Colonic mucosa (tissue), 4 donors: ENCODE measurements at regions not wholly inside any gene's neighbourhood (a gene's known extent, or its start where the extent isn't known, plus 50 kb on each side); places are given as distances from the start of the nearest gene placed in this dataset.

ENCODE experiments used
- DNase-seq: peaks from one replicate; pipeline ENCODE4 v3.0.0-alpha.2; 2020
- H3K27ac ChIP-seq: fragments of 200-600 bp; one replicate; pipeline ENCODE4 v1.8.0; 2021
- H3K27me3 ChIP-seq: fragments of 200-600 bp; one replicate; pipeline ENCODE4 v1.8.0; 2021
- H3K36me3 ChIP-seq: fragments of 200-600 bp; one replicate; pipeline ENCODE4 v1.8.0; 2021
- H3K4me1 ChIP-seq: fragments of 200-600 bp; one replicate; pipeline ENCODE4 v1.8.0; 2021; ENCODE audit warnings: mild to moderate bottlenecking
- H3K4me3 ChIP-seq: fragments of 200-600 bp; one replicate; pipeline ENCODE4 v1.8.0; 2021
- H3K9ac ChIP-seq, 2 donors: one replicate each; pipeline ENCODE4 v1.7.0; 2013; ENCODE audit warnings: control low read depth in 2 of 2, low read depth in 2 of 2, low read length in 2 of 2
- H3K9me3 ChIP-seq: fragments of 200-600 bp; one replicate; pipeline ENCODE4 v1.8.0; 2021
- intact Hi-C: fragments of 100-400 bp; cut with DNase I; formaldehyde crosslinking; loops from one replicate; pipeline ENCODE4 v1.14.1; 2022
- TF ChIP-seq, protein P1 (sequence below): fragments of 200-600 bp; IDR thresholded peaks from one replicate; pipeline ENCODE4 v1.8.0; 2022; ENCODE audit warnings: antibody characterized with exemption, mild to moderate bottlenecking
- donor health status: healthy.
- donor health status: DM: no; HTN: no; CAD: no.
- donor health status: DM: no; HTN: no; CAD: no.

DNA sequence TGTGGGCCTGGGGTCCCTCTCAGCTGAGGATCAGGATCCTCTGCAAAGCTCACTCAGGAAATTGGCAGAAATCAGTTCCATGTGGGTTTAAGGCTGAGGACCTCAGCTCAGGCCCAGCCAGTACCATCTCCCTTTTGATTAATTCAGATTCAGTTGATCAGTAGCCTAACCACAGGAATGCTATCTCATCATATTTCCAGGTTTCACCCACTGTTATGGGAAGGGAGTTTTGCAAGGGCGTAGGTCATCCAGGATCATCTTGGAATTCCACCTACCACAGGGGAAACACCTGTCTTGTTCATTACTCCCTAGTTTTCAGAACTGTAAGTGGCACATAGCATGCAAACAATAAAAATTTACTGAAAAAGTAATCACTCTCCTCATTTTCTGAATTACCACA is 399.5 kb upstream of the CNTN3 start:
- H3K27me3 ChIP-seq, result no peaks in the 10 kb centered on the region
- H3K4me1 ChIP-seq, result no peaks in the 10 kb centered on the region
- intact Hi-C loops, result no loop called here
- TF ChIP-seq, protein P1, sequence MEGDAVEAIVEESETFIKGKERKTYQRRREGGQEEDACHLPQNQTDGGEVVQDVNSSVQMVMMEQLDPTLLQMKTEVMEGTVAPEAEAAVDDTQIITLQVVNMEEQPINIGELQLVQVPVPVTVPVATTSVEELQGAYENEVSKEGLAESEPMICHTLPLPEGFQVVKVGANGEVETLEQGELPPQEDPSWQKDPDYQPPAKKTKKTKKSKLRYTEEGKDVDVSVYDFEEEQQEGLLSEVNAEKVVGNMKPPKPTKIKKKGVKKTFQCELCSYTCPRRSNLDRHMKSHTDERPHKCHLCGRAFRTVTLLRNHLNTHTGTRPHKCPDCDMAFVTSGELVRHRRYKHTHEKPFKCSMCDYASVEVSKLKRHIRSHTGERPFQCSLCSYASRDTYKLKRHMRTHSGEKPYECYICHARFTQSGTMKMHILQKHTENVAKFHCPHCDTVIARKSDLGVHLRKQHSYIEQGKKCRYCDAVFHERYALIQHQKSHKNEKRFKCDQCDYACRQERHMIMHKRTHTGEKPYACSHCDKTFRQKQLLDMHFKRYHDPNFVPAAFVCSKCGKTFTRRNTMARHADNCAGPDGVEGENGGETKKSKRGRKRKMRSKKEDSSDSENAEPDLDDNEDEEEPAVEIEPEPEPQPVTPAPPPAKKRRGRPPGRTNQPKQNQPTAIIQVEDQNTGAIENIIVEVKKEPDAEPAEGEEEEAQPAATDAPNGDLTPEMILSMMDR, result no peak
- H3K9ac ChIP-seq, result no peak overlapping the region
- H3K9me3 ChIP-seq, result no peaks in the 10 kb centered on the region
- H3K4me3 ChIP-seq, result no peak overlapping the region
- DNase-seq, result no peak
- H3K36me3 ChIP-seq, result no peaks in the 10 kb centered on the region
- no peak overlapping the region for H3K27ac ChIP-seq

DNA sequence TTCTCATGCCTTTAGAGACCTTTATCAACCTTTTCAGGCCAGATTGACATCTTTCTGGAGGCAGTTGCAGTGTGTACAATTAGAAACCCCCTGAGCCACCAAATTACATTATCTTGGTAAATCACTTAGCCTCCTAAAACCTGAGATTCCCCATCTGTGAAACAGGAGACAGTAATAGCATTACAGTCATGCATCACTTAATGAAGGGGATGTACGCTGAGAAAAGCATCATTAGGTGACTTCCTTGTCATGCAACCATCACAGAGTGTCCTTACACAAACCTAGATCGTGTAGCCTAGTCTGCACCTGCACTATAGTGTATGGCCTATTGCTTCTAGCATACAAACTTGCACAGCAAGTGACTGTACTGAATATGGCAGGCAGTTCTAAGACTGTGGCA is 400.8 kb upstream of the CNTN3 start:
- no peaks in the 10 kb centered on the region for H3K27me3 ChIP-seq
- H3K36me3 ChIP-seq, result no peaks in the 10 kb centered on the region
- no peaks in the 10 kb centered on the region for H3K4me1 ChIP-seq
- TF ChIP-seq, protein P1, result no peak
- no peak overlapping the region for H3K4me3 ChIP-seq
- H3K9me3 ChIP-seq, result no peaks in the 10 kb centered on the region
- no peak for DNase-seq
- no peak overlapping the region for H3K9ac ChIP-seq
- intact Hi-C loops, result no loop called here
- H3K27ac ChIP-seq, result no peak overlapping the region

DNA sequence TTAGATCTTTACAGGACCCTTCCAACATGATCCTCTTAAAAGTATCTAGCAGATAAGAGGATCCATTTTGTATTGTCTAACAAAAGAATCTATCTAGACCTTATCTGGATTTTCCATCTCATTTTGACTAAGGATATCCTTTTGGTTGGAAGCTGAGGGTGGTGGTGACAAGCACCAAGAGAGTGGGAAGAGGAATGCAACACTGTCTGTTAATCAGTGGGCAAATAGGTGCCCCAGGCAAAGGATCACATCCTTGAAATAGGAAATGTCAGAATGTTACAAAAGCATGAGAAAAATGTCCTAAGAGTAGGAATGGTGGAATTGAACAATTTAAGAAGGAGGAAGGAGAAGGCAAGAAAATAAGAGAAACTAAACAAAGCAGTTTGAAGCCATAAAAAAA is 420.7 kb upstream of the CNTN3 start:
- Histone ChIP-seq H3K4me3 (no peak overlapping the region), H3K9me3 (no peaks in the 10 kb centered on the region), H3K27ac (no peak overlapping the region), H3K36me3 (no peaks in the 10 kb centered on the region), H3K27me3 (no peaks in the 10 kb centered on the region), H3K9ac (no peak overlapping the region), H3K4me1 (no peaks in the 10 kb centered on the region)
- no peak for DNase-seq
- TF ChIP-seq, protein P1, result no peak
- intact Hi-C loops, result no loop called here

DNA sequence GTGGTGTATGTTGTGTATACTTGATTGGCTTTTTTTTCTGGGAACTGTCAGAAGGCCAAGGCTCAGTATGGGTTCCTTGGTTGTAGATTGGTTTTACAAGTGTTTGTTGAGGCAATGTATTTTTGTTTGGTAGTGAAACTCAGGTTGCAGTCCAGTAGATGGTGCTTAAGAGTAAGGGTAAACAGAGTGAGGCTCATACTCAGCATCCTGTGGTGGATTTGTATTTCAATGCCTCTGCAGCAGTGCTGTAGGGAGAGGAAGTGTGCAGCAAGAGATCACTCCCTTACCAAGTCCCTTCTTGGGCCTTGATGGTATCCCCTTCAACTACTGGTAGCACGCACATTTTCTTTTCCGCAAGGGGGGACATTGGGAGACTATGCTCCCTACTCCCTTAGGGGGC is 428.5 kb upstream of the CNTN3 start:
- TF ChIP-seq, protein P1, result no peak
- Histone ChIP-seq H3K27ac (no peak overlapping the region), H3K36me3 (no peaks in the 10 kb centered on the region), H3K9ac (no peak overlapping the region), H3K9me3 (no peaks in the 10 kb centered on the region), H3K27me3 (no peaks in the 10 kb centered on the region), H3K4me3 (no peak overlapping the region), H3K4me1 (no peaks in the 10 kb centered on the region)
- intact Hi-C loops, result no loop called here
- no peak for DNase-seq

DNA sequence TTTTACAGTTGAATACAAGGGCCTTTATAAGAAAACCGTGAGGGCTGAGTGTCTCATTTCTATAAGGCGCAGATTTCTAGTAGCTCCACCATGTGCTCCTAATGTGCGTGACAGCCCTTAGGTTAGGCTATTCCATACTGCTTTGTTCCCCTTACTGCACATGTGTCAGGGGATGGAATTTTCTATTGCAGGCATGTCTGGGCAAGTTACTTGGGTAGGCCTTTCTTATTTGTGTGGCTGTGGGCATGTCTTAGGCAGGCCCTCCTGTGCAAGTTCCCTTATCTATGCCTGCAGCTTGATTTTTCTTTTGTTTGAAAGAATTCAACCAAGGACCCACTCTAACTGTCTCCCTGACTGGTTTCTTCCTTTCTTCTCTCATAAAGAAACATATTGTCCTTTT is 434.2 kb upstream of the CNTN3 start:
- TF ChIP-seq, protein P1, result no peak
- Histone ChIP-seq H3K27ac (no peak overlapping the region), H3K9me3 (no peaks in the 10 kb centered on the region), H3K4me3 (no peak overlapping the region), H3K36me3 (no peaks in the 10 kb centered on the region), H3K9ac (no peak overlapping the region), H3K27me3 (no peaks in the 10 kb centered on the region), H3K4me1 (no peaks in the 10 kb centered on the region)
- DNase-seq, result no peak
- intact Hi-C loops, result no loop called here

DNA sequence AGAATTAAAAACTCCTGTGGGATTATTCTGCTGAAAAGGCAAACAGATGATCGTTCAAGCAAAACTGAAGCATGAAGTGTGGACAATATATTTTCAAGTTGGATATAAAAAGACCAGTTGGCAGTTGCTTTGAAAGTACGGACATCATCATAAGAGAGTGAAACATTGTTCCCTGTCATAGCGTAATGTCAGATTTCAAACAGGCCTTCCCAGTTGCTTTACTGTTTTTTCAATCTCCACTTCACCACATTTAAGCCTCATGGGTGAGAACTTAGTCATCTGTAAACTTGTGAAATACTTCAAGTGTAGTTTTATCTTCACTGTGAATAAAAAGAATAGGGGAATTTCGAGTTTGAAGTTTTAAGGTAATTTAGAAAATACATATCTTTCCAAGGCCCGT is 435.1 kb upstream of the CNTN3 start:
- TF ChIP-seq, protein P1, result no peak
- intact Hi-C loops, result no loop called here
- H3K4me1 ChIP-seq, result no peaks in the 10 kb centered on the region

More for the DNA sequence above, 435.1 kb upstream of the CNTN3 start:
- no peak for DNase-seq
- Histone ChIP-seq H3K4me3 (no peak overlapping the region), H3K27ac (no peak overlapping the region), H3K36me3 (no peaks in the 10 kb centered on the region), H3K9ac (no peak overlapping the region), H3K27me3 (no peaks in the 10 kb centered on the region), H3K9me3 (no peaks in the 10 kb centered on the region)
